Stimulated activated naive CD8-positive, alpha-beta T cell treated with anti-CD3 and anti-CD28 coated beads, Interleukin-15, amount 100 ng/mL, for 72 hours (primary cell): ENCODE measurements at regions not wholly inside any gene's neighbourhood (a gene's known extent, or its start where the extent isn't known, plus 50 kb on each side); places are given as distances from the start of the nearest gene placed in this dataset.

ENCODE experiments used
- ATAC-seq: fragments of 150-1000 bp; cut with Tn5 transposase; 2 replicates; pipeline ENCODE4 v1.10.0; 2021; ENCODE audit warnings: mild to moderate bottlenecking, moderate library complexity
- DNase-seq, 2 donors: peaks; one replicate each; pipeline ENCODE4 v3.0.0; 2021 to 2022
- H3K27ac Mint-ChIP-seq, 2 donors: one replicate each; pipeline ENCODE4 v1.8.0; 2022; ENCODE audit warnings: mild to moderate bottlenecking in 2 of 2, mixed read lengths in 2 of 2, moderate library complexity in 2 of 2
- H3K27me3 Mint-ChIP-seq: one replicate; pipeline ENCODE4 v1.8.0; 2022; ENCODE audit warnings: mixed read lengths
- H3K4me1 Mint-ChIP-seq: one replicate; pipeline ENCODE4 v1.8.0; 2022; ENCODE audit warnings: mild to moderate bottlenecking, mixed read lengths
- H3K4me3 Mint-ChIP-seq, 2 donors: one replicate each; pipeline ENCODE4 v1.8.0; 2022; ENCODE audit warnings: mild to moderate bottlenecking in 2 of 2, mixed read lengths in 2 of 2, moderate library complexity in 1 of 2
- H3K9me3 Mint-ChIP-seq, 2 donors: one replicate each; pipeline ENCODE4 v1.8.0; 2022; ENCODE audit warnings: mixed read lengths in 2 of 2

DNA sequence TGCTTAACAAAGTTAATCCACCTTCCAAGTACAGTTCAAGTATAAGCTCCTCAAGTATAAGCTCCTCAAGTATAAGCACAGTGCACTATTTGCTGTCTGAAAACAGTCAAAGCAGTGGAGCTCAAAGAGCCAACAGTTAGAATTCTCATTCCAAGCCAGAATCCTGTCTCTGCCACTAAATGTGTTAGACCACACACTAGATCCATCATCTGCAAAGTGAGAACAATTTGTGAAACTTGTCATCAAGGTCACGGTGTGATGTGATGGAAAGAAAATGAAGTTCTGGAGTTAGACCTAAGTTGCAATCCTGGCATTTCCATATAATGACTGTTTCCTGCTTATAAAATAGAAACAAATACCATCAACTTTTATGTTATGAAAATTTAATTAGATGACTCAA, 602.5 kb downstream of the TNS3 start:
- H3K4me1 Mint-ChIP-seq: no peaks in the 10 kb centered on the region
- no peaks in the 10 kb centered on the region for H3K27me3 Mint-ChIP-seq
- no peaks in the 10 kb centered on the region for H3K9me3 Mint-ChIP-seq
- ATAC-seq (no peak), DNase-seq (no peak)
- H3K4me3 Mint-ChIP-seq: no peak overlapping the region
- H3K27ac Mint-ChIP-seq: no peak overlapping the region

DNA sequence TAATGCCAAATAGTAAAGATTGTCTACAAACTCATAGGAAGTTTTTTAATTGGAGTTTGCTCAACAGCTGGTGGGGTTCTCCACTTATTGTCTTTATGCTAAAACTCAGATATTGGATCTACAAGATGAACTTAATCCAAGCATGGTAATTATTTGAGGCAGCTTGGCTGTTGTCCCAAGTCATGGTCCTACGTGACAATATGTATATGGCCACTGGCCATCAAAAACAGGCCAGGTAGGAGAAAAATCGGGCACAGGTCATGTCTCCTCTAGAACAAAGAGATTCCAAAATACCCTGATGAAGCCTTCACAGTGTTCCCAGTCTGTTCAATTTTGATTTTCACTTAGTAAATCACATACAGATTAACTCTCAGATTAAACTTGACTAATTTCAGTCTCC, 606.4 kb downstream of the TNS3 start:
- ATAC-seq (no peak), DNase-seq (no peak)
- Mint-ChIP-seq H3K27me3 (no peaks in the 10 kb centered on the region), H3K27ac (no peak overlapping the region), H3K9me3 (no peaks in the 10 kb centered on the region), H3K4me1 (no peaks in the 10 kb centered on the region), H3K4me3 (no peak overlapping the region)

- ATAC-seq: no peak
- Mint-ChIP-seq H3K27ac (no peak overlapping the region), H3K4me1 (no peaks in the 10 kb centered on the region), H3K9me3 (peaks cover 0 to 5% of the 10 kb centered on the region in 2 donors), H3K27me3 (no peaks in the 10 kb centered on the region), H3K4me3 (no peak overlapping the region)
- DNase-seq: no peak
Observed at GRCh38 chr7:46972205-46972604, 609.7 kb downstream of the TNS3 start.

DNA sequence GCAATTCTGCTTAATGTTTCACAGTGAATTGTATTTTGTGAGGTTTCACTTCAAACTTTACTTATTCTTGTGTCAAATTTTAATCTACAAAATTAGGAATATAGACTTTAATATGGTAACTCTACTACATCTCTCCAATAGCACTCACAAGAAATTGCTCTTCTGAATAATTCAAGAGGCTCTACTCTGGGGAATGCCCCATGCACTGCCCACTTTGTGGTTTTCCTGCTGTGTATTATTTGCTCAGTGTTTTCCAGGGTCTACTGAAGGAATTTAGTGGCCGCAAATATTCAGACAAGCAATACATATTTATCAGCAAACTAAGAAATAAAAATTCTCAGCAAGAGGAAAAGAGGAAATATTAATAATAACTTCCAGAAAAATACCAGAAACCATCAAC, 611.4 kb downstream of the TNS3 start:
- no peak overlapping the region for H3K27ac Mint-ChIP-seq
- H3K4me1 Mint-ChIP-seq: no peaks in the 10 kb centered on the region
- H3K27me3 Mint-ChIP-seq: no peaks in the 10 kb centered on the region
- H3K9me3 Mint-ChIP-seq: peaks cover 2 to 5% of the 10 kb centered on the region in 2 donors
- ATAC-seq (no peak), DNase-seq (no peak)
- H3K4me3 Mint-ChIP-seq: no peak overlapping the region

DNA sequence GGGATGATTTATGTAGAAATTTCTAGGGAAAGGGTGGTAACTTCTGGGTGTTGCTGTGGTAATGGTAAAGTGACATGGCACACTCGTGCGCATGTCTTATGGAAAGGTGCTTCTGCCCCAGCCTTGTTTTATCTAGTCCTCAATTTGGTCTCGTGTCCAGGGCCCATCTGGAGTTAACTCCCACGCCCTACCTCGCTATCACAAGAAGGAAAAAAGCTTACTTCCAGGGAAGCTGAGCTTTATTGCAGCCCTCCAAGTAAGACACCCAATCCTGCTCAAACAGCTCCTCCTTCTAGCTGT, 611.8 kb downstream of the TNS3 start:
- ATAC-seq: no peak
- Mint-ChIP-seq H3K27me3 (no peaks in the 10 kb centered on the region), H3K9me3 (peaks cover 5 to 6% of the 10 kb centered on the region in 2 donors), H3K27ac (no peak overlapping the region), H3K4me1 (no peaks in the 10 kb centered on the region), H3K4me3 (no peak overlapping the region)
- DNase-seq: no peak

- Mint-ChIP-seq H3K27ac (no peak overlapping the region), H3K27me3 (no peaks in the 10 kb centered on the region), H3K4me3 (no peak overlapping the region), H3K9me3 (peaks cover 5 to 12% of the 10 kb centered on the region in 2 donors), H3K4me1 (no peaks in the 10 kb centered on the region)
- ATAC-seq: no peak
- DNase-seq: no peak
Observed at GRCh38 chr7:46969303-46970130, 612.4 kb downstream of the TNS3 start.

GRCh38 chr7:46968003-46968402, 613.9 kb downstream of the TNS3 start:
- H3K4me3 Mint-ChIP-seq: no peak overlapping the region
- no peaks in the 10 kb centered on the region for H3K27me3 Mint-ChIP-seq
- H3K9me3 Mint-ChIP-seq: peaks cover 17 to 23% of the 10 kb centered on the region in 2 donors
- H3K27ac Mint-ChIP-seq: no peak overlapping the region
- ATAC-seq (no peak), DNase-seq (no peak)
- no peaks in the 10 kb centered on the region for H3K4me1 Mint-ChIP-seq

DNA sequence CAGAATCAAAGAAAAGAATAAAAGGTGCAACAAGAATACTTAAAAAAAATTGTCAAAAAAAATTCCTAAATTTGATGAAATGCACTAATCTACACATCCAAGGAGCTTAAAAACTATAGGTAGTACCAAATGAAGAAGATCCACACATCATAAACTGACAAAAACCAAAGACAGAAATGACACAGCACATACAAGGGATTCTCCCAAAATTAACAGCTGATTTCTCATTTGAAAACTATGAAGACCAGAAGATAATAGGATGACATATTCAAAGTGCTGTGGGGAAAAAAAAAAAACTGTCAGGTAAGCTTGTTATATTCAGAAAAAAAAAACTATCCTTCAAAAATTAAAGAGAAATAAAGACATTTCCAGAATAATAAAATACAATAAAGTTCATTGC, 618.2 kb downstream of the TNS3 start:
- ATAC-seq (no peak), DNase-seq (no peak)
- Mint-ChIP-seq H3K4me3 (no peak overlapping the region), H3K27ac (no peak overlapping the region), H3K4me1 (no peaks in the 10 kb centered on the region), H3K9me3 (peaks cover 17 to 29% of the 10 kb centered on the region in 2 donors), H3K27me3 (no peaks in the 10 kb centered on the region)

GRCh38 chr7:46960970-46961369, 620.9 kb downstream of the TNS3 start:
- H3K4me1 Mint-ChIP-seq: no peaks in the 10 kb centered on the region
- no peak for DNase-seq
- H3K9me3 Mint-ChIP-seq: peaks cover 12 to 31% of the 10 kb centered on the region in 2 donors
- H3K27me3 Mint-ChIP-seq: no peaks in the 10 kb centered on the region
- no peak overlapping the region for H3K27ac Mint-ChIP-seq
- no peak overlapping the region for H3K4me3 Mint-ChIP-seq
- ATAC-seq: no peak

DNA sequence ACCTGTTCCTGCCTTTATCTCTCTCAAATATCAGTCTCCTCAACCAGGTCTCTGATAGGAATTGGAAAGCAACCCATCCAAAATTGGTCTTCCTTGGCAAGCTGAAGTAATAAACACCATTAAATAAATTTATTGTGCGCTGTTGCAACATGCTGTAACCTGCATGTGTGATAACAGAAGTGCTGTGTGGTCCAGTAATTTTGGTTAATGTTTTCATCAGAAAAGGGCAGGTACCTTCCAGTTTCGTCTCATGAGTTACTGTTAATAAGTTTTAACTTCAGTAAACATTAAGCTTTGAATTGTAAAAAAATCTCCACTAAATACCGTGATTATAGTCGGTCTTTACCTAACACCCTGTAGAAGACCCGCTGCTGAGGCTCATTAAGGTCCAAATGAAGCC, 624.7 kb downstream of the TNS3 start:
- Mint-ChIP-seq H3K9me3 (peaks cover 0 to 8% of the 10 kb centered on the region in 2 donors), H3K27me3 (no peaks in the 10 kb centered on the region), H3K4me1 (no peaks in the 10 kb centered on the region), H3K27ac (no peak overlapping the region), H3K4me3 (no peak overlapping the region)
- DNase-seq (no peak), ATAC-seq (no peak)

DNA sequence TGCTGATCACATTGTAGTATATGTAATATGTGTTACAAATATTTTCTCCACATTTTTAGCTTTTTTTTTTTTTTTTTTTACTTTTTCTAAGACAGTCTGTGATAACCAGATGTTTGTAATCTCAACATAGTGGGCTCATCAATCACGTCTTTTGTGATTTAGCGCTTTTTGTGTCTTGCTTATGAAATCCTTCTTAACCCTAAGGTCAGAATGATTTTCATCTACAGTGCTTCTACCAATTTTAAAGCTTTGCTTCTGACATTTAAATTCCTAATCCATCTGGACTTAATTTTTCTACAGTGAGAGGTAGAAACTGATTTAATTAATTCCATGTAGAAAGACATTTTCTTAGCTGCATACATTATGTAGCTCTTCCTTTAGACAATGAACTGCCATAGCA, 626.4 kb downstream of the TNS3 start:
- Mint-ChIP-seq H3K27ac (no peak overlapping the region), H3K4me3 (no peak overlapping the region), H3K27me3 (no peaks in the 10 kb centered on the region), H3K9me3 (peaks cover 0 to 8% of the 10 kb centered on the region in 2 donors), H3K4me1 (no peaks in the 10 kb centered on the region)
- DNase-seq: no peak
- ATAC-seq: no peak

GRCh38 chr7:46954181-46954580, 627.7 kb downstream of the TNS3 start:
- no peaks in the 10 kb centered on the region for H3K4me1 Mint-ChIP-seq
- H3K9me3 Mint-ChIP-seq: peaks cover 0 to 7% of the 10 kb centered on the region in 2 donors
- H3K27ac Mint-ChIP-seq: no peak overlapping the region
- no peak for DNase-seq
- H3K4me3 Mint-ChIP-seq: no peak overlapping the region
- H3K27me3 Mint-ChIP-seq: no peaks in the 10 kb centered on the region
- ATAC-seq: no peak

DNA sequence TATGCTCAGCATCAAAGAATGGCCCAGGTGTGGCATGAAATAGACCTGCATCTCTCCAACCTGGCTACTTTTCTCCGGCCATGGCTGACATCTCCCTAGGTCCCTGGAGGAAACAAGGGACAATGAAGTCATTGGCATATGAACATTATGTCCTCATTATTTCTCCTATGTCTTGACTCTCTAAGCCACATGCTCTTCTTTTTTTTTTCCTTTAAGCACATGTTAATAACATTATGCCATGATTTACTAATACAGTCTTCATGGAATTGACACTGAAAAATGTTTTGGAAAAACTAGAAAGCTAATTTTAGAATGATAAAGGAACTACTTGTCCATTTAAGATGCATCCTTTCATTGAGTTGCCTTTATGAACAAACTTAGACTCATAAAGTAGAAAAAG, 628.9 kb downstream of the TNS3 start:
- DNase-seq (no peak), ATAC-seq (no peak)
- no peak overlapping the region for H3K4me3 Mint-ChIP-seq
- no peaks in the 10 kb centered on the region for H3K4me1 Mint-ChIP-seq
- H3K27ac Mint-ChIP-seq: no peak overlapping the region
- no peaks in the 10 kb centered on the region for H3K9me3 Mint-ChIP-seq
- H3K27me3 Mint-ChIP-seq: no peaks in the 10 kb centered on the region

DNA sequence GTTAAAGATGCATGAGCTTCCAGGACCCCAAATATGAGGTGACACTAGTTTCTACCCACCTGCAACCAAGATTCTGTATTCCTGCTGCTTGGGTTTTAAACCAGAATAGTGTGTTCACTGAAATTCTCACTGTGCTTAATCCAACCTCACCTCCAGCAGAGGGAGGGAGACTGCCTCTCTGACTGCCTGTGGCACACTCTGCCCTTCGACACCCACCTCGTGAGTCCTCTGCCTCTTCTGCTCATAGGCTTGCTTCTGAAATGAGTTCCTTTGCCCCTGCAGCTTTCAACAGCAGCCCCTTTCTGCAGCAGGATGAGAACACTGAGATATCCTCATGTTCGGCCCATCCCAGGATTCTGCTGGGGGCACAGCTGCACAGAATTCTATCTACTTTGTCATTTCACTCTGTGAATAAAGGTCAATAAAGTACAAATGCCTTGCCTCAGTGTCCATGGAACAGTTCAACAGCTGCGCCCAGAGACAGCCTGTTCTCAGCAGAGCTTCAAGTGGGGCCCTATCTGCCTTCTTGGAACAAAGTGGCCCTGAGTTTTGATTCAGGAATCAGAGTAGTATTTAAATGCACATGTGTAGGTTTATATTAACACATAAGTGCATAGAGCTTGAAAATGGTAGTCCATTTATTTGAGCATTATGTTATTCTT, 632.5 kb downstream of the TNS3 start:
- ATAC-seq (no peak), DNase-seq (no peak)
- no peak overlapping the region for H3K4me3 Mint-ChIP-seq
- H3K4me1 Mint-ChIP-seq: no peaks in the 10 kb centered on the region
- no peaks in the 10 kb centered on the region for H3K9me3 Mint-ChIP-seq
- H3K27me3 Mint-ChIP-seq: no peaks in the 10 kb centered on the region
- no peak overlapping the region for H3K27ac Mint-ChIP-seq

DNA sequence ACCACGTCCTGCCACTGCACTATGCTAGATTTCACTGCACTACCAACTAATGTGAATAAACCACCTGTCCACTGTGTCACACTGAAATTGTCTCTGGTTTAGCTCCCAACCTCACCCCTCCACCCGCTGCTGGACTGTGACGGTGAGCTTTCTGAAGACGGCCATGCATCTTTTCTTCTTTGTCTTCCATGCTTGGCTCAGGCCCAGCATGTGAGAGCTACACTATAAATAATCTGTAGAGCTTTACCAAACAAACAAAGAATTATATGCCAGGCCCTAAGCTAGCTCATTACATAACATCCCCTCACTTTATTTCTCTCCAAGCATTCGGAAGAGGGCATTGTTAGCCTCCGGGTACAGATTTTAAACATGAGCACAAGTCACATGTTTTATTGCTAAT, 633.2 kb downstream of the TNS3 start:
- Mint-ChIP-seq H3K27me3 (no peaks in the 10 kb centered on the region), H3K27ac (no peak overlapping the region), H3K4me3 (no peak overlapping the region), H3K9me3 (no peaks in the 10 kb centered on the region), H3K4me1 (no peaks in the 10 kb centered on the region)
- no peak for DNase-seq
- ATAC-seq: no peak

- no peak overlapping the region for H3K27ac Mint-ChIP-seq
- ATAC-seq (peak; percentile 37), DNase-seq (no peak)
Observed at GRCh38 chr7:46945328-46945727, 636.6 kb downstream of the TNS3 start.

DNA sequence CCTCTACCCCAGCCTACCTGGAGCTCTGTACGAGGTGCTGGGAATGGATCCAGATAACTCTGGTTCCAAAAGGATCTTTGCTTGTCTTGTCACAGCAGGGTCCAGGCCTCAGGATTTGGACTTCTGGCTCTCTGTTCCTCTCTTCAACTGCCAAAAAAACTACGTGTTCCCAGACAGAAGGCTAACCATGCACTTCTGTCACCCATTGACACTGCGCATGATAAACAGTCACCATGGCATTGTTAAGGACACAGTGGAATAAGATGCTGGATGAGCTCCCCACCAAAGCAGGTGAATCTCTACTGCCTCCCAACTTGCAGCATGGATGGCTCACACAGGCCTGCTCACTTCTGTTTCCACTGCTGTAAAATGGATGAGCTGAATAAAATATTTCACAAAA, 637.9 kb downstream of the TNS3 start:
- ATAC-seq: no peak
- Mint-ChIP-seq H3K4me1 (no peaks in the 10 kb centered on the region), H3K4me3 (no peak overlapping the region), H3K9me3 (no peaks in the 10 kb centered on the region), H3K27ac (no peak overlapping the region), H3K27me3 (no peaks in the 10 kb centered on the region)
- no peak for DNase-seq

More at GRCh38 chr7:46945328-46945727, 636.6 kb downstream of the TNS3 start:
- Mint-ChIP-seq H3K4me1 (no peaks in the 10 kb centered on the region), H3K4me3 (no peak overlapping the region), H3K27me3 (no peaks in the 10 kb centered on the region), H3K9me3 (no peaks in the 10 kb centered on the region)
